GM12878 (cell line): ENCODE measurements at regions not wholly inside any gene's neighbourhood (a gene's known extent, or its start where the extent isn't known, plus 50 kb on each side); places are given as distances from the start of the nearest gene placed in this dataset.

Source experiments
- BRCA1 ChIP-seq: IDR thresholded peaks from 2 replicates; pipeline ENCODE4 v1.6.1; 2011; ENCODE audit warnings: low read depth, low read length, improper control_type of control experiment
- E2F8 ChIP-seq: fragments of 450-650 bp; IDR thresholded peaks from 2 replicates; pipeline ENCODE4 v1.6.1; 2018; ENCODE audit warnings: mild to moderate bottlenecking, low read depth, moderate library complexity; ENCODE audit not compliant: partially characterized antibody
- EGR1 ChIP-seq, 2 experiments: IDR thresholded peaks; 1 replicate in 1 of 2; 2 replicates in 1 of 2; pipeline ENCODE4 v1.6.1; 2011 to 2012; ENCODE audit warnings: low read depth in 2 of 2, low read length in 2 of 2, borderline replicate concordance in 1 of 2, mild to moderate bottlenecking in 1 of 2, moderate library complexity in 1 of 2
- JUNB ChIP-seq: IDR thresholded peaks from 2 replicates; pipeline ENCODE4 v1.6.1; 2016; ENCODE audit warnings: antibody characterized with exemption, mild to moderate bottlenecking
- JUND ChIP-seq: IDR thresholded peaks from 2 replicates; pipeline ENCODE4 v1.6.1; 2012; ENCODE audit warnings: low read depth, mild to moderate bottlenecking, low read length, improper control_type of control experiment, moderate library complexity
- KDM1A ChIP-seq: fragments of 200-600 bp; sonication (generic); IDR thresholded peaks from 2 replicates; pipeline ENCODE4 v1.6.1; 2016; ENCODE audit warnings: borderline replicate concordance
- MEF2A ChIP-seq: IDR thresholded peaks from 2 replicates; pipeline ENCODE4 v1.6.1; 2011; ENCODE audit warnings: low read depth, mild to moderate bottlenecking, low read length, moderate library complexity; ENCODE audit not compliant: insufficient read depth
- MEF2B ChIP-seq: fragments of 450-650 bp; IDR thresholded peaks from 2 replicates; pipeline ENCODE4 v1.6.1; 2018; ENCODE audit warnings: mild to moderate bottlenecking, moderate library complexity; ENCODE audit not compliant: partially characterized antibody, poor library complexity, severe bottlenecking
- POLR2AphosphoS2 ChIP-seq: IDR thresholded peaks from 2 replicates; pipeline ENCODE4 v1.6.1; 2011; ENCODE audit warnings: low read depth, mild to moderate bottlenecking, low read length, improper control_type of control experiment, moderate library complexity
- RAD51 ChIP-seq: fragments of 450-650 bp; IDR thresholded peaks from 2 replicates; pipeline ENCODE4 v1.6.1; 2016; ENCODE audit warnings: moderate library complexity, mild to moderate bottlenecking, inconsistent platforms
- RUNX3 ChIP-seq: IDR thresholded peaks from 2 replicates; pipeline ENCODE4 v1.6.1; 2012; ENCODE audit warnings: low read length, inconsistent platforms
- ZNF622 ChIP-seq: fragments of 450-650 bp; IDR thresholded peaks from 2 replicates; pipeline ENCODE4 v1.6.1; 2017; ENCODE audit warnings: mild to moderate bottlenecking, inconsistent platforms
- TF ChIP-seq, protein P1 (sequence below): IDR thresholded peaks from 2 replicates; pipeline ENCODE4 v1.6.1; 2012; ENCODE audit warnings: low read length, inconsistent platforms
- TF ChIP-seq, protein P2 (sequence below): fragments of 150-350 bp; IDR thresholded peaks from 2 replicates; pipeline ENCODE4 v1.6.1; 2016; ENCODE audit warnings: low read depth, low read length
- TF ChIP-seq, protein P3 (sequence below): fragments of 450-650 bp; IDR thresholded peaks from 2 replicates; pipeline ENCODE4 v1.6.1; 2017; ENCODE audit warnings: low read depth, mild to moderate bottlenecking, moderate library complexity
- TF ChIP-seq, protein P4 (sequence below): fragments of 450-650 bp; IDR thresholded peaks from 2 replicates; pipeline ENCODE4 v1.6.1; 2017; ENCODE audit warnings: mild to moderate bottlenecking, moderate library complexity

DNA sequence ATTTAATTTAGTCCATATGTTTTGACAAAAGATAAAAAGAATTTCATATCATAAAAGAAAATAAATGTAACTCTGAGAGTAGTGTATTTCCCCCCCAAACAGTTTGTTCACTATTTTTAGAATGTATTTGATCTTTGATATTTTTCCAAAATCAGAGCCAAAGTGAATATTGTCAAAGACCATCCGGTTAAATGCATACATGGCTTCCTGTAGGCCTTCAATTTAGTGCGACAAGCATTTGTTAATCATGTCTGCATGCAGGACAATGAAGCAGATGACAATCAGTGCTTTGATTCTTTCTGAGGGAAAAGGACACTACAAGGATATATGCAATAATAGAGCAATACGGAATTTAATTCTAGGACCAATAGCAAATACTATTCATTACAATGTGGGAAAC is 79.8 kb downstream of the ACTBL2 start (continued):
- TF ChIP-seq MEF2B (no peak), KDM1A (no peak), JUNB (no peak), POLR2AphosphoS2 (no peak), MEF2A (no peak), E2F8 (no peak), JUND (no peak), ZNF622 (no peak), RAD51 (no peak), BRCA1 (no peak), RUNX3 (no peak), EGR1 (IDR thresholded peaks at IDR 0.05; ENCODE audit: borderline replicate concordance in 1 of 2, low read depth in 2 of 2, low read length in 2 of 2) (no peak)
- TF ChIP-seq, protein P1, sequence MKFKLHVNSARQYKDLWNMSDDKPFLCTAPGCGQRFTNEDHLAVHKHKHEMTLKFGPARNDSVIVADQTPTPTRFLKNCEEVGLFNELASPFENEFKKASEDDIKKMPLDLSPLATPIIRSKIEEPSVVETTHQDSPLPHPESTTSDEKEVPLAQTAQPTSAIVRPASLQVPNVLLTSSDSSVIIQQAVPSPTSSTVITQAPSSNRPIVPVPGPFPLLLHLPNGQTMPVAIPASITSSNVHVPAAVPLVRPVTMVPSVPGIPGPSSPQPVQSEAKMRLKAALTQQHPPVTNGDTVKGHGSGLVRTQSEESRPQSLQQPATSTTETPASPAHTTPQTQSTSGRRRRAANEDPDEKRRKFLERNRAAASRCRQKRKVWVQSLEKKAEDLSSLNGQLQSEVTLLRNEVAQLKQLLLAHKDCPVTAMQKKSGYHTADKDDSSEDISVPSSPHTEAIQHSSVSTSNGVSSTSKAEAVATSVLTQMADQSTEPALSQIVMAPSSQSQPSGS, result no peak
- TF ChIP-seq, protein P2, sequence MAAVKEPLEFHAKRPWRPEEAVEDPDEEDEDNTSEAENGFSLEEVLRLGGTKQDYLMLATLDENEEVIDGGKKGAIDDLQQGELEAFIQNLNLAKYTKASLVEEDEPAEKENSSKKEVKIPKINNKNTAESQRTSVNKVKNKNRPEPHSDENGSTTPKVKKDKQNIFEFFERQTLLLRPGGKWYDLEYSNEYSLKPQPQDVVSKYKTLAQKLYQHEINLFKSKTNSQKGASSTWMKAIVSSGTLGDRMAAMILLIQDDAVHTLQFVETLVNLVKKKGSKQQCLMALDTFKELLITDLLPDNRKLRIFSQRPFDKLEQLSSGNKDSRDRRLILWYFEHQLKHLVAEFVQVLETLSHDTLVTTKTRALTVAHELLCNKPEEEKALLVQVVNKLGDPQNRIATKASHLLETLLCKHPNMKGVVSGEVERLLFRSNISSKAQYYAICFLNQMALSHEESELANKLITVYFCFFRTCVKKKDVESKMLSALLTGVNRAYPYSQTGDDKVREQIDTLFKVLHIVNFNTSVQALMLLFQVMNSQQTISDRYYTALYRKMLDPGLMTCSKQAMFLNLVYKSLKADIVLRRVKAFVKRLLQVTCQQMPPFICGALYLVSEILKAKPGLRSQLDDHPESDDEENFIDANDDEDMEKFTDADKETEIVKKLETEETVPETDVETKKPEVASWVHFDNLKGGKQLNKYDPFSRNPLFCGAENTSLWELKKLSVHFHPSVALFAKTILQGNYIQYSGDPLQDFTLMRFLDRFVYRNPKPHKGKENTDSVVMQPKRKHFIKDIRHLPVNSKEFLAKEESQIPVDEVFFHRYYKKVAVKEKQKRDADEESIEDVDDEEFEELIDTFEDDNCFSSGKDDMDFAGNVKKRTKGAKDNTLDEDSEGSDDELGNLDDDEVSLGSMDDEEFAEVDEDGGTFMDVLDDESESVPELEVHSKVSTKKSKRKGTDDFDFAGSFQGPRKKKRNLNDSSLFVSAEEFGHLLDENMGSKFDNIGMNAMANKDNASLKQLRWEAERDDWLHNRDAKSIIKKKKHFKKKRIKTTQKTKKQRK, result no peak
- TF ChIP-seq, protein P3, sequence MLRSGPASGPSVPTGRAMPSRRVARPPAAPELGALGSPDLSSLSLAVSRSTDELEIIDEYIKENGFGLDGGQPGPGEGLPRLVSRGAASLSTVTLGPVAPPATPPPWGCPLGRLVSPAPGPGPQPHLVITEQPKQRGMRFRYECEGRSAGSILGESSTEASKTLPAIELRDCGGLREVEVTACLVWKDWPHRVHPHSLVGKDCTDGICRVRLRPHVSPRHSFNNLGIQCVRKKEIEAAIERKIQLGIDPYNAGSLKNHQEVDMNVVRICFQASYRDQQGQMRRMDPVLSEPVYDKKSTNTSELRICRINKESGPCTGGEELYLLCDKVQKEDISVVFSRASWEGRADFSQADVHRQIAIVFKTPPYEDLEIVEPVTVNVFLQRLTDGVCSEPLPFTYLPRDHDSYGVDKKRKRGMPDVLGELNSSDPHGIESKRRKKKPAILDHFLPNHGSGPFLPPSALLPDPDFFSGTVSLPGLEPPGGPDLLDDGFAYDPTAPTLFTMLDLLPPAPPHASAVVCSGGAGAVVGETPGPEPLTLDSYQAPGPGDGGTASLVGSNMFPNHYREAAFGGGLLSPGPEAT, result no peak
- TF ChIP-seq, protein P4, sequence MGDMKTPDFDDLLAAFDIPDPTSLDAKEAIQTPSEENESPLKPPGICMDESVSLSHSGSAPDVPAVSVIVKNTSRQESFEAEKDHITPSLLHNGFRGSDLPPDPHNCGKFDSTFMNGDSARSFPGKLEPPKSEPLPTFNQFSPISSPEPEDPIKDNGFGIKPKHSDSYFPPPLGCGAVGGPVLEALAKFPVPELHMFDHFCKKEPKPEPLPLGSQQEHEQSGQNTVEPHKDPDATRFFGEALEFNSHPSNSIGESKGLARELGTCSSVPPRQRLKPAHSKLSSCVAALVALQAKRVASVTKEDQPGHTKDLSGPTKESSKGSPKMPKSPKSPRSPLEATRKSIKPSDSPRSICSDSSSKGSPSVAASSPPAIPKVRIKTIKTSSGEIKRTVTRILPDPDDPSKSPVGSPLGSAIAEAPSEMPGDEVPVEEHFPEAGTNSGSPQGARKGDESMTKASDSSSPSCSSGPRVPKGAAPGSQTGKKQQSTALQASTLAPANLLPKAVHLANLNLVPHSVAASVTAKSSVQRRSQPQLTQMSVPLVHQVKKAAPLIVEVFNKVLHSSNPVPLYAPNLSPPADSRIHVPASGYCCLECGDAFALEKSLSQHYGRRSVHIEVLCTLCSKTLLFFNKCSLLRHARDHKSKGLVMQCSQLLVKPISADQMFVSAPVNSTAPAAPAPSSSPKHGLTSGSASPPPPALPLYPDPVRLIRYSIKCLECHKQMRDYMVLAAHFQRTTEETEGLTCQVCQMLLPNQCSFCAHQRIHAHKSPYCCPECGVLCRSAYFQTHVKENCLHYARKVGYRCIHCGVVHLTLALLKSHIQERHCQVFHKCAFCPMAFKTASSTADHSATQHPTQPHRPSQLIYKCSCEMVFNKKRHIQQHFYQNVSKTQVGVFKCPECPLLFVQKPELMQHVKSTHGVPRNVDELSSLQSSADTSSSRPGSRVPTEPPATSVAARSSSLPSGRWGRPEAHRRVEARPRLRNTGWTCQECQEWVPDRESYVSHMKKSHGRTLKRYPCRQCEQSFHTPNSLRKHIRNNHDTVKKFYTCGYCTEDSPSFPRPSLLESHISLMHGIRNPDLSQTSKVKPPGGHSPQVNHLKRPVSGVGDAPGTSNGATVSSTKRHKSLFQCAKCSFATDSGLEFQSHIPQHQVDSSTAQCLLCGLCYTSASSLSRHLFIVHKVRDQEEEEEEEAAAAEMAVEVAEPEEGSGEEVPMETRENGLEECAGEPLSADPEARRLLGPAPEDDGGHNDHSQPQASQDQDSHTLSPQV, result no peak
